AG09309 (cell line): ENCODE measurements at regions not wholly inside any gene's neighbourhood (a gene's known extent, or its start where the extent isn't known, plus 50 kb on each side); places are given as distances from the start of the nearest gene placed in this dataset.
"Not testable (repeated sequence)": the region's sequence is repeated elsewhere in the genome, so short reads cannot be mapped to it uniquely, and the experiment has no call there.

Source experiments
- DNase-seq: peaks from one replicate; pipeline ENCODE4 v3.0.0-alpha.2; 2010; ENCODE audit warnings: low read depth
- H3K4me3 ChIP-seq: 2 replicates; pipeline ENCODE4 v1.5.1; 2011; ENCODE audit warnings: mild to moderate bottlenecking, low read depth, low read length, moderate library complexity; ENCODE audit not compliant: control insufficient read depth
- TF ChIP-seq, protein P1 (sequence below): IDR thresholded peaks from 2 replicates; pipeline ENCODE4 v1.5.1; 2011; ENCODE audit warnings: mild to moderate bottlenecking, low read depth, low read length, inconsistent platforms; ENCODE audit not compliant: insufficient read depth, control insufficient read depth; ENCODE audit errors: missing control alignments

DNA sequence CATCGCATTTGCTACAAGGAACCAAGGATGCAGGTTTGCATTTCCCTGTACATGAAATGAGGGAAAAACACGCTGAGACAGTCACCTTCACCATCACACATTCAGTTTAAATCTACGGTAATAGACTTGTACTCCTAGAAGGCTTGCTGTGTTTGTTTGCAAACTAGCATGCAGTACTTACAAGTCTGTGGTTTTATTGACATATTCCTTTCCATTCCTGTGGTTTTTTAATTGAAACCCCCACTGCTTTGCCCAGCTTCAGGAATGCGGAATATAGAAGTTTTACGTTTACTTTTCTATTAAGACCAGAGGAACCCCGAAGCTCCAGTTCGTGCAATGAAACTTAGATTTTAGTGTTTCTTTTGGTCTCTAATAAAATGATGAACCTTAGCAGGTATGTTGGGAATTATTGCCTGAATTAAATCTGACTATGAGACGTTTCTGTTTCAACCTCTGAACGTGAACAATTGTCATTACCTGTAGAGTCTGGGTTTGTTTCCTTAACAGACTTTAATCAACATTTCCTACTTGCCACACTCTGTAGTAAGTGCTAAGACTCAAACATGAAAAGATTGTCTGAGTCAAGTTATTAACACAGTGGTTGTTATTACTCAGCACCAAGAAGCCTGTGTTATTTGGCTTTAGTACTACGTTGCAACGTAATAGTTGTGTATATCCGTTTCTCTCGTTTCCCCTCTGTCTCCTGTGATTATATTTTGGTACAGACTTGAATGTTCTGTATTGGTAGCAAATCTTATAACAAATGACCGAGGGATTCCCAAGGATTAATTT, 793.3 kb upstream of the GOT2 start:
- no peak overlapping the region for H3K4me3 ChIP-seq
- DNase-seq = peak; percentile 78
- TF ChIP-seq, protein P1, sequence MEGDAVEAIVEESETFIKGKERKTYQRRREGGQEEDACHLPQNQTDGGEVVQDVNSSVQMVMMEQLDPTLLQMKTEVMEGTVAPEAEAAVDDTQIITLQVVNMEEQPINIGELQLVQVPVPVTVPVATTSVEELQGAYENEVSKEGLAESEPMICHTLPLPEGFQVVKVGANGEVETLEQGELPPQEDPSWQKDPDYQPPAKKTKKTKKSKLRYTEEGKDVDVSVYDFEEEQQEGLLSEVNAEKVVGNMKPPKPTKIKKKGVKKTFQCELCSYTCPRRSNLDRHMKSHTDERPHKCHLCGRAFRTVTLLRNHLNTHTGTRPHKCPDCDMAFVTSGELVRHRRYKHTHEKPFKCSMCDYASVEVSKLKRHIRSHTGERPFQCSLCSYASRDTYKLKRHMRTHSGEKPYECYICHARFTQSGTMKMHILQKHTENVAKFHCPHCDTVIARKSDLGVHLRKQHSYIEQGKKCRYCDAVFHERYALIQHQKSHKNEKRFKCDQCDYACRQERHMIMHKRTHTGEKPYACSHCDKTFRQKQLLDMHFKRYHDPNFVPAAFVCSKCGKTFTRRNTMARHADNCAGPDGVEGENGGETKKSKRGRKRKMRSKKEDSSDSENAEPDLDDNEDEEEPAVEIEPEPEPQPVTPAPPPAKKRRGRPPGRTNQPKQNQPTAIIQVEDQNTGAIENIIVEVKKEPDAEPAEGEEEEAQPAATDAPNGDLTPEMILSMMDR = no peak

DNA sequence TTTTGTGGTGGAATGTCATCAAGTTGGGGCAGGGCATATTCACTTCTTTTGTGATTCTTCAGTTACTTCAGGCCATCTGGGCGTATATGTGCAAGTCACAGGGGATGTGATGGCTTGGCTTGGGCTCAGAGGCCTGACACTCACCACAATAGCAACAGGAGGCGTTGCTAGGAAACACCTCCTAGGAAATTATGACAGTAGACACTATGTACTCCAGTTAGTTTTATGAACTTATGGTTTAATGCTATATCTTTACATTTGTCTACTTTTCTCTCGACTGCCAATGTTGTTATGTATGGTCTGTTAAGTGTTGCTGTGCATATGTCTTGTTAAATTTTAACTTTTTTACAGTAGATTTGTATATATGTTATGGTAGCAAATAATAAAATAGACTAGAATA, 788.7 kb upstream of the GOT2 start:
- TF ChIP-seq, protein P1 = no peak
- no peak for DNase-seq
- H3K4me3 ChIP-seq = no peak overlapping the region

DNA sequence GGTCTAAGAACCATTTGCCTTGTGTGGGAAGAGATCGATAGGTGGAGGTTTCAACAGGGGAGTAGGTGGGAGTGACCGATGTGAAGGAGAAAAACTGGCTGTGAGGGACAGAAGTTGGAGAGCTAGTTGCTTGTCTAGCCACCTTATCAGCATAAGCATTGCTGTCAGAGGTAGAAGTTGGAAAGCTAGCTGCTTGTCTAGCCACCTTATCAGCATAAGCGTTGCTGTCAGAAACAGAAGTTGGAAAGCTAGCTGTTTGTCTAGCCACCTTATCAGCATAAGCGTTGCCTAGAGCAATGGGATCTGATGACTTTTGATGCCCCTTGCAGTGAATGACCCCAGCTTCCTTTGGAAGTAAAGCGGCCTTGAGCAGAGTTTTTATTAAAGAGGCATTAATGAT, 784.6 kb upstream of the GOT2 start:
- H3K4me3 ChIP-seq, DNase-seq: not testable (repeated sequence)

DNA sequence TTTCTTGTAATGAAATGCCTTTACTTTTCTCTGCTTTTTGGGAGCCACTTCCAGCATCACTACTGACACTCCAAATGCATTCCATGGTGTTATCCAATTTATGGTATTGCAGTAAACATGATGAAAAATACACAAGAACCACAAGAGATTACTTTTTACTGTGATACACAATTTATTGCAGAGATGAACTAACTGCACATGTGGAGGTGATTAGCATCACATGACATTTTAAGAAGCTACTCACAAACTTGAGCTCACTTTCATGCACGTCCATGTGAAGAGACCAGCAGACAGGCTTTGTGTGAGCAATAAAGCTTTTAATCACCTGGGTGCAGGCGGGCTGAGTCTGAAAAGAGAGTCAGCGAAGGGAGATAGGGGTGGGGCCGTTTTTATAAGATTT, 780.5 kb upstream of the GOT2 start:
- DNase-seq = no peak
- TF ChIP-seq, protein P1 = no peak

DNA sequence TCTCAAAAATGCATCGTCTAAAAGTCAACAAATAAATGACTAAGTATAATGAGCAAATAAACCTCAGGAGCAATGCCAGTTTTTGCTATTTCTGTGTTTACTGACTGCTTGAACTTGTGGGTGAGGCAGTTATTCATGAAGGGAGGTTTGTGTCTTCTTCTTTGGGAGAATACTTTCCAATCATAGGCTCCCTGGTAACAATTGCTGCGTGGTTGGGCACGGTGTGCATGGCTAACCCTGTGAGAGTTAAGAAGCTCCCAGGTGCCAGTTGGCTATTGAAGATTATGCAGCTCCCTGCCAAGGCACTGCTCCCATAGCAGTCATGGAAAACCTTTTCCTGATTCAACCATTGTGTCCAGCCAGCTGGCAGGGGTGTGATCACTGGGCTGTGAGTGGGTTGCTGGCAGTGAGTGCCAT, 775.9 kb upstream of the GOT2 start:
- TF ChIP-seq, protein P1 = no peak
- DNase-seq = no peak
- H3K4me3 ChIP-seq = no peak overlapping the region

More for the DNA sequence above, 780.5 kb upstream of the GOT2 start:
- H3K4me3 ChIP-seq = no peak overlapping the region

DNA sequence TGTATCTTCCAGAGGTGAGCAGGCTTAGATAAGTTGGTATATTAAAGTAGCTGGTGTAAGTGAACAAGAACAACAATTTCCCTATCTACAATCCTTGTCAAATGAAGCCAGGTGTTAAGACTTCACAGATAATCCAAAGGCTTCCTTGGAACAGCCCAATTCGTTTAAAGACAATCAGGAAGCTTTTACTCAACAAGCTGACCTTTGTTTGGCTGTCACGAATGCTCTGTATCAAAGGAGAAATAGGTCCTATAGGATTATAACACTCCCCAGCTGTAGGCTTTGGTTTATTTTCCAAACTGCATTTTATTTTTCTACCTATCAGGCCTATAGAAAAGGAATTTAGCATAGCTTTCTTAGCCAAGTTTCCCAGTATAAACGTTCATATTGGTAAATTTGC, 766.5 kb upstream of the GOT2 start:
- no peak for DNase-seq
- H3K4me3 ChIP-seq = no peak overlapping the region
- TF ChIP-seq, protein P1 = no peak

DNA sequence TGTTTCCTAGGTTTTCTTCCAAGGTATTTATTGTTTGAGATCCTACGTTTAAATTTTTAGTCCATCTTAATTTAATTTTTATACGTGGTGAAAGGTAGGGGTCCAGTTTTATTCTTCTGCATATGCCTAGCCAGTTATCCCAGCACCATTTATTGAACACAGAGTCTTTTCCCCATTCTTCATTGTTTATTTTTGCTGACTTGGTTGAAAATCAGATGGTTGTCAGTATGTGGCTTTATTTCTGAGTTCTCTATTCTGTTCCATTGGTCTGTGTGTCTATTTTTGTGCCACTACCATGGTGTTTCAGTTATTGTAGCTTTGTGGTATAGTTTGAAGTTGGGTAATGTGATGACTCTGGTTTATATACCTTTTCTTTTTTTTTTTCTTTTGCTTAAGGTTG, 753.0 kb upstream of the GOT2 start:
- DNase-seq = no peak
- no peak overlapping the region for H3K4me3 ChIP-seq
- TF ChIP-seq, protein P1 = no peak
